ENCODE measurements at regions not wholly inside any gene's neighbourhood (a gene's known extent, or its start where the extent isn't known, plus 50 kb on each side); places are given as distances from the start of the nearest gene placed in this dataset.

DNA sequence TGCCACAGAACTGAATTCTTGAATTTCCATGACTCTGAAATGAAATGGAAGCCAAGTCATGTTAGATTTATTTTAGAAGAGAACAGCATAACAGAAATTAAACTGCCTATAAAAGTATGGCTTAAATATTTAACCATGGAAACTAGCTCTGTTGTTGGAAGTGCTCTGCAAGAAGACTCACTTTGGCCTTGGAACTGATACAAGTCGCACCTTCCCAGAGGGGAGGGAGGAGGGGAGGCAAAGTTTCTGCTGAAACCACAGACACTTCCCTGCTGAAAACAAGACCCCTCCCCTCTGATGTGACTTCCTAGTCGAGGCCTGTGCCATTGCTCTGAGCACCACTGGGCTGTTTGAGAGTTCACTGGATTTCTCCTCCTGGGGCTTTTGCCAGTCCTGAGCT is 72.1 kb downstream of the OR13A1 start:
- intact Hi-C loops (cut with micrococcal nuclease) = no loop called here

DNA sequence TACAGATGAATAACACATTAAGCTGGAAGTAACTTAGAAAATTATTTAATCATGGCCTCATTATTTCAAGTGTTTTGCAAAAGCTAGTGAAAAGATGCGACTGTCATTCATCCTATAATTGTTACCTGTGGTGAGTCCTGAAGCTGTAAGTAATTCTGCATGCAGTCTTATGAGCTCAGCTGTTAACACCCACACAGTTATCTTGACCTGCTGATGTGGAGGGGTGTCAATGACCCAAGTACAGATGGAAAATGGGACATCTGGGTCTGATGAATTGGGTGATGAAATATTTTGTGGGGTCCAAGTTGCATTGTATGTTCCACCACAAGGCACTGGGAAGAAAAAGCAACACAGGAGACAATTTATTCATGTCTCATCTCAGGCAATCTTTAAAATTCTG is 68.9 kb downstream of the OR13A1 start:
- Histone ChIP-seq H2AFZ (ENCODE audit: low read depth, low read length) (no peak overlapping the region), H3K36me3 (ENCODE audit: control insufficient read depth in 2 of 2, extremely low read depth in 1 of 2, insufficient read depth in 2 of 2, low read length in 2 of 2) (no peaks in the 10 kb centered on the region), H3K27me3 (ENCODE audit: control insufficient read depth in 2 of 2, insufficient read depth in 2 of 2, low read length in 2 of 2) (peaks cover 0 to 3% of the 10 kb centered on the region in 2 experiments), H3K27ac (ENCODE audit: insufficient read depth, low read depth, low read length) (no peak overlapping the region), H3K9me1 (replicated peaks; ENCODE audit: control insufficient read depth, extremely low read depth, insufficient read depth, low read length) (no peaks in the 10 kb centered on the region), H3K4me2 (ENCODE audit: insufficient read depth, low read length) (no peak overlapping the region), H3K4me1 (ENCODE audit: control insufficient read depth, extremely low read depth, insufficient read depth, low read length) (peaks cover 3% of the 10 kb centered on the region), H3K9ac (replicated peaks; ENCODE audit: extremely low read depth, insufficient read depth, low read length) (no peak overlapping the region), H3K79me2 (ENCODE audit: control insufficient read depth, insufficient read depth, low read length) (no peaks in the 10 kb centered on the region), H3K4me3 (replicated peaks in 1 of 3; ENCODE audit: insufficient read depth in 1 of 3, low read depth in 1 of 3, low read length in 3 of 3) (no peak overlapping the region), H3K9me3 (replicated peaks; ENCODE audit: control insufficient read depth, insufficient read depth, low read length) (no peaks in the 10 kb centered on the region), H4K20me1 (replicated peaks; ENCODE audit: control insufficient read depth, extremely low read depth, insufficient read depth, low read length) (no peaks in the 10 kb centered on the region)
- no peak for DNase-seq (ENCODE audit: low read depth, low spot score)
- ChIA-PET POLR2A (no interaction called here), CTCF (interaction anchor here (0.9 to 1.0 kb wide), 2 partner anchors 8 to 25 kb away, joined by 3 read pairs; no protein-coding TSS in a partner anchor)
- BruUV-seq (replicated peaks) = no TSS peak
- intact Hi-C loops (cut with micrococcal nuclease) = no loop called here
- dilution Hi-C loops (cut with MboI; ENCODE audit: extremely low pct_ligation_motif_present, low sequenced_read_pairs) = no loop called here
- TF ChIP-seq JUN (IDR thresholded peaks at IDR 0.05; ENCODE audit: borderline replicate concordance, insufficient read depth, insufficient read length, low read depth) = no peak
- no peak for TF ChIP-seq GATA2 (IDR thresholded peaks at IDR 0.05; ENCODE audit: insufficient read depth, insufficient read length, low read depth, low read length)
- no peak for TF ChIP-seq MYC (IDR thresholded peaks at IDR 0.05; ENCODE audit: low read depth, low read length)
- TF ChIP-seq POLR2AphosphoS5 (IDR thresholded peaks at IDR 0.05; ENCODE audit: insufficient read depth, low read depth, low read length) = no peak
- TF ChIP-seq POLR2A (IDR thresholded peaks at IDR 0.05; ENCODE audit: low read depth, low read length) = no peak
- TF ChIP-seq CTCF (IDR thresholded peaks at IDR 0.05; ENCODE audit: extremely low read depth in 1 of 2, insufficient read depth in 1 of 2, low read depth in 1 of 2, low read length in 2 of 2) = no peak
- TF ChIP-seq EZH2 (IDR thresholded peaks at IDR 0.05; ENCODE audit: borderline replicate concordance, low read depth, low read length, severe bottlenecking) = no peak
- no peak for TF ChIP-seq FOS (IDR thresholded peaks at IDR 0.05; ENCODE audit: borderline replicate concordance, insufficient read depth, low read length)
- no peak for FAIRE-seq

More for the DNA sequence above, 72.1 kb downstream of the OR13A1 start:
- ChIA-PET CTCF (no interaction called here), POLR2A (no interaction called here)
- H3K9ac ChIP-seq (replicated peaks; ENCODE audit: extremely low read depth, insufficient read depth, low read length) = no peak overlapping the region
- no peaks in the 10 kb centered on the region for H3K9me3 ChIP-seq (replicated peaks; ENCODE audit: control insufficient read depth, insufficient read depth, low read length)
- no peak for FAIRE-seq
- no peak overlapping the region for H2AFZ ChIP-seq (ENCODE audit: low read depth, low read length)
- H3K9me1 ChIP-seq (replicated peaks; ENCODE audit: control insufficient read depth, extremely low read depth, insufficient read depth, low read length) = no peaks in the 10 kb centered on the region
- dilution Hi-C loops (cut with MboI; ENCODE audit: extremely low pct_ligation_motif_present, low sequenced_read_pairs) = no loop called here
- H3K79me2 ChIP-seq (ENCODE audit: control insufficient read depth, insufficient read depth, low read length) = no peaks in the 10 kb centered on the region
- H3K36me3 ChIP-seq (ENCODE audit: control insufficient read depth in 2 of 2, extremely low read depth in 1 of 2, insufficient read depth in 2 of 2, low read length in 2 of 2) = no peaks in the 10 kb centered on the region
- H3K27me3 ChIP-seq (ENCODE audit: control insufficient read depth in 2 of 2, insufficient read depth in 2 of 2, low read length in 2 of 2) = peaks cover 0 to 3% of the 10 kb centered on the region in 2 experiments
- no TSS peak for BruUV-seq (replicated peaks)
- no peak overlapping the region for H3K4me2 ChIP-seq (ENCODE audit: insufficient read depth, low read length)
- H3K27ac ChIP-seq (ENCODE audit: insufficient read depth, low read depth, low read length) = no peak overlapping the region
- no peak overlapping the region for H3K4me3 ChIP-seq (replicated peaks in 1 of 3; ENCODE audit: insufficient read depth in 1 of 3, low read depth in 1 of 3, low read length in 3 of 3)
- no peak for TF ChIP-seq JUN (IDR thresholded peaks at IDR 0.05; ENCODE audit: borderline replicate concordance, insufficient read depth, insufficient read length, low read depth)
- no peak for TF ChIP-seq POLR2AphosphoS5 (IDR thresholded peaks at IDR 0.05; ENCODE audit: insufficient read depth, low read depth, low read length)
- no peak for TF ChIP-seq MAX (IDR thresholded peaks at IDR 0.05; ENCODE audit: insufficient read depth, insufficient read length)
- TF ChIP-seq MYC (IDR thresholded peaks at IDR 0.05; ENCODE audit: low read depth, low read length) = no peak
- TF ChIP-seq POLR2A (IDR thresholded peaks at IDR 0.05; ENCODE audit: low read depth, low read length) = no peak
- peaks cover 17% of the 10 kb centered on the region for H3K4me1 ChIP-seq (ENCODE audit: control insufficient read depth, extremely low read depth, insufficient read depth, low read length)
- H4K20me1 ChIP-seq (replicated peaks; ENCODE audit: control insufficient read depth, extremely low read depth, insufficient read depth, low read length) = no peaks in the 10 kb centered on the region
- no peak for DNase-seq (ENCODE audit: low read depth, low spot score)
